GM11168 (cell line): ENCODE measurements at regions not wholly inside any gene's neighbourhood (a gene's known extent, or its start where the extent isn't known, plus 50 kb on each side); places are given as distances from the start of the nearest gene placed in this dataset.

Experiments
- in situ Hi-C: fragments of 300-500 bp; cut with MboI; formaldehyde crosslinking; loops from one replicate; pipeline ENCODE4 v1.12.0; 2022; ENCODE audit warnings: low sequenced_read_pairs; ENCODE audit not compliant: unreplicated experiment

GRCh38 chr2:41337956-41338355 lies 709.9 kb upstream of the PKDCC start:
- in situ Hi-C loops: no loop called here

DNA sequence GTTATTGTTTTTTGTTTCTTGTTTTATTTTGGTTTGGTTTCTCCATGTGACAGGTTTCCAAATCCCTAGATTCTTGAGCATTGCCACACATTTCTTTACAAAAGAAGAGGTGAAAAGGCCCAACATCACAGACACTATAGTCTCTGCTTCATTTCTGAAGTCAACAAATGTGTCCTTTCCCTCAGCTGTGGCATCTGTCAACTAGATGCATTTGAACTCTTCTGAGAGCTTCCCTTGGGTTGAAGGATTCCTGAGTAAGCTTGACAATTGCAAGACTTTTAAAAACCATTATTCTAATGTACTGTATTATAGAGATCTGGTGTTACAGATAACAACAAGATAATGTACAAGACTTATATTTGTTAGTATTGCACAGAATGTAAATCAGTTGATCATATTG lies 703.3 kb upstream of the PKDCC start:
- in situ Hi-C loops: no loop called here

- in situ Hi-C loops: no loop called here
Measured at GRCh38 chr2:41353060-41353459, 694.8 kb upstream of the PKDCC start.

GRCh38 chr2:41355794-41356193 lies 692.0 kb upstream of the PKDCC start:
- in situ Hi-C loops: no loop called here

- in situ Hi-C loops: no loop called here
Measured at GRCh38 chr2:41364842-41365241, 683.0 kb upstream of the PKDCC start.

- in situ Hi-C loops: no loop called here
Measured at GRCh38 chr2:41375901-41376300, 671.9 kb upstream of the PKDCC start.

DNA sequence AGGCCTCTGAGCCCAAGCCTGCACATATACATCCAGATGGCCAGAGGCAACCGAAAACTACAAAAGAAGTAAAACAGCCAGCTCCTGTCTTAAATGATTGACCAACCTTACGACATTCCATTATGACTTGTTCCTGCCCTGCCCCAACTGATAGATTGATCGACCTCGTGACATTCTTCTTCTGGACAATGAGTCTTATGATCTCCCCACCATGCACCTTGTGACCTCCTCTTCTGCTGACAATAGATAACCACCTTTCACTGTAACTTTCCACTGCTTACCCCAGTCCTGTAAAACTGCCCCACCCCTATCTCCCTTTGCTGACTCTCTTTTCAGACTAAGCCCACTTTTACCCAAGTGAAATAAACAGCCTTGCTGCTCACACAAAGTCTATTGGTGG lies 670.0 kb upstream of the PKDCC start:
- in situ Hi-C loops: no loop called here

GRCh38 chr2:41378420-41378819 lies 669.4 kb upstream of the PKDCC start:
- in situ Hi-C loops: no loop called here

DNA sequence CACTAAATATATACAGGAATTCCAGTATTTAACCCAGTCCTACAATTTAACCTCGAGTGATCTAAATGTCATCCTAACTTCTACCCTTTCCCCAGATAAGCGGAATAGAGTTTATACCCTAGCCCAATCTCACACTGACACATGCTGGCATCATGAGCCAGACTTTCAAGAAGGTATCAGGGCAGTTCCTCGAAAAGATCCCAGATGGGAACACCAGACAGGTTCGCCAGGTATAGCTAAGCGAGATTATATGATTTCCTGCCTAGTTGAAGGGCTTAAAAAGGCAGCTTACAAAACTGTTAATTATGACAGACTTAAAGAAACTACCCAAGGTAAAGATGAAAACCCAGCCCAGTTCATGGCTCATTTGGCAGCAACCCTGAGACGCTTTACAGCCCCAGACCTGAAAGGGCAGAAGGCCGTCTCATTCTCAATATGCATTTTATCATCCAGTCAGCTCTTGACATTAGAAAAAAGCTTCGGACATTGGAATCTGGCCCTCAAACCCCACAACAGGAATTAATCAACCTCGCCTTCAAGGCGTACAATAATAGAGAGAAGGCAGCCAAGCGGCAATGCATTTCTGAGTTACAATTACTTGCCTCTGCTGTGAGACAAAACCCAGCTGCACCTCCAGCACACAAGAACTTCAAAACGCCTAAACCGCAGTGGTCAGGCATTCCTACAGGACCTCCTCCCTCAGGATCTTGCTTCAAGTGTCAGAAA lies 668.2 kb upstream of the PKDCC start:
- in situ Hi-C loops: no loop called here

- in situ Hi-C loops: no loop called here
Measured at GRCh38 chr2:41381701-41382100, 666.1 kb upstream of the PKDCC start.

DNA sequence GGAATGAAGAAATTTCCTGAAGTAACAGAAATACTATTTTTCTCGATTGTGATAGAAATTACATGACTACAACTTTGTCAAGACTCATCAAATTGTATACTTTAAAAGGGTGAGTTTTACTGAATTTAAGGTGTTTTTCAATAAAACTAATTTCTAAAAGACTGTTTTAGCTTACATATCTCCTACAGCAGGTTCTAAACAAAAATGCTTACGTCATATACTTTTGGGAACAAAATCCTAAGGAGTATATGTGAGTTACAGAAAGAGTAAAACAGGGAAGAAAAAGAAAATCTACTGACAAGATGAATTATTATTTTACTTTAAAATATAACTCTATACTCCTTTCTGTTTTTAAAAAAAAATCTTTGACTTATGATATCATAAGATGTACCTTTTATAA lies 660.3 kb upstream of the PKDCC start:
- in situ Hi-C loops: no loop called here

DNA sequence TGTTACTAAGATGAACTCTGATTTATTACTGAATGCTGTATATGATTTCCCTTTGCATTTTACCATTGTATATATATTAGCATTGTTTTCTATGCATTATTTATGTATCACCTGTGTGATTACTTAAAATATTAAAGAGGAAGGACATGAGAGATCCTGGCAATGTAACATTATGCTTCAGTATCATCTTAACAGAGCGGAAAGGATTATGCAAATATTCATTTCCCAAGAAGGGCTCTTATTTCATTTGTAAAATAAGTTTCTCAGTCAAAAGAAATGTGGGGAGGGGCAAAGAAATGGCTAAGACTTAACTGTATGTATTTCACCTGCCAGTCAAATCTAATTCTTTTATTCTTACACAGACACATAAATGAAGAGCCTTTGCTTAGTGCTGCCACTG lies 654.2 kb upstream of the PKDCC start:
- in situ Hi-C loops: no loop called here

DNA sequence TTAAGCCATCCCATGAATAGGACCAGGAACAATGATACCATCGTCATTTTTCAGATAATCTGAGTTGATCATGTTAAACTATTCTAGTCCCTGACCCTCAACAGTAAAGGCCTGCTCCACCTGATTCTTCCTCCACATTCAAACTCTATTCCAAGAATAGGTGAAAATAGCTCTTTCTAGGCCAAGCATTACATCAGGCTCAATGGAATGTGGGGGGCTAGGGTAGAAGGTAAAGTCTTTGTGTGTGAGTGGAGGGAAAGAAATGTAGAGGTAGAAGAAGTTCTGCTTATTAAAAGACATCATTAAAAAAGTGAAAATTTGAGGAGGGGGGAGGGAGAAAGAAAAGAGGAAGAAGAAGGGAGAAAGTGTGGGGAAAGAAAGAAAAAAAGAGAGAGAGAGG lies 653.3 kb upstream of the PKDCC start:
- in situ Hi-C loops: no loop called here

DNA sequence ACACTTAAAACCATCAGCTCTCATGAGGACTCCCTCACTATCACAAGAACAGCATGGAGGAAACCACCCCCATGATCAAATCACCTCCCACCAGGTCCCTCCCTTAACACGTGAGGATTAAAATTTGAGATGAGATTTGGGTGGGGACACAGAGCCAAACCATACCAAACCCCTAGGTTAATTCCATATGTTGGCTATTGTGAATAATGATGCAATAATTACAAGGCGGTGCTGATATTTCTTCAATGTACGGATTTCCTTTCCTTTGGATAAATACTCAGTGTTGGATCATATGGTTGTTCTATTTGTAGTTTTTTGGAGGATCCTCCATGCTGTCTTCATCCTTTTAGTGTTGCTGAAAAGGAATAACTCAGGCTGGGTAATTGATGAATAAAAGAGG lies 652.1 kb upstream of the PKDCC start:
- in situ Hi-C loops: no loop called here

- in situ Hi-C loops: no loop called here
Measured at GRCh38 chr2:41399437-41400087, 648.3 kb upstream of the PKDCC start.

DNA sequence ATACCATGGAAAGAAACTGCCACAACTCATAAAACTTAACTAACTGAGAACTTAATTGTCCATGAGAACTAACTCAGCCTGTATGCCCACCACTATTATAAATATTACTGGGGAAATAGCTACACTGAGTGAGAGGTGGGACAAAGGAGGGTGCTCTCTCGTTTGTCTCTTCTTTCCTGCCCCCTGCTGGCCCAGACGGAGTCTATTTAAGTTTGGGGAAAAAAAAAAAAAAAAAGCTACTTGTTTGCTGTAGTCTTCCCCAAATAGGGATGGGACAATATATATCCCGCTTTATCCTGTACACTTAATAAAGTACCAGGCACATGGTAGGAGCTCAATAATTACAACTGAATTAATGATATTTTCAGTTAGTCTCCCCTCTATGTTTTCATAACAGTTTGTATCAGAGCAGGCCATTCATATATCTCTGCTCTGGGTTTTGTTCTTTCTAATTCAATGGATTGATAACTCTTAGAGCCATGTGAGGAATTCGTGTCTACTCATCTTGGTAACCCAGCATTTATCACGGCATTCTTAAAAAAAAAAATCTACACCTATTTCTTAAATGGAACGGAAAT lies 647.6 kb upstream of the PKDCC start:
- in situ Hi-C loops: no loop called here

GRCh38 chr2:41405441-41405840 lies 642.4 kb upstream of the PKDCC start:
- in situ Hi-C loops: no loop called here

DNA sequence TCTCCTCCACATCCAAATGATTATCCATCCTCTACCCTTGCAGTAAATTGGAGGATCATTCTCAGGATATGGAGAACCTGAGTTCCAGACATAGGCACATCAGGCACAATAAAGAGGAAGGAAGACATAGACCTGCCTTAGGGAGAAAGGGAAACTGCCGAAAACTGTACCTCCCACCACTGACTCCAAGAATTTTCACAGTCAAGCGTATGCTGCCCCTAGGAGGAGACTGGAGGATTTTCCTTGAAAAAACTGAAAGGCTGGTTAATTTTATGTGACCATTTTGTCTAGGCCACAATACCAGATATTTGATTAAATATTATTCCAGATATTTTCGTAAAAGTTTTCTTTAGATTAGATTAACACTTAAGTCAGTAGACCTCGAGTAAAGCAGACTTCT lies 638.5 kb upstream of the PKDCC start:
- in situ Hi-C loops: no loop called here

DNA sequence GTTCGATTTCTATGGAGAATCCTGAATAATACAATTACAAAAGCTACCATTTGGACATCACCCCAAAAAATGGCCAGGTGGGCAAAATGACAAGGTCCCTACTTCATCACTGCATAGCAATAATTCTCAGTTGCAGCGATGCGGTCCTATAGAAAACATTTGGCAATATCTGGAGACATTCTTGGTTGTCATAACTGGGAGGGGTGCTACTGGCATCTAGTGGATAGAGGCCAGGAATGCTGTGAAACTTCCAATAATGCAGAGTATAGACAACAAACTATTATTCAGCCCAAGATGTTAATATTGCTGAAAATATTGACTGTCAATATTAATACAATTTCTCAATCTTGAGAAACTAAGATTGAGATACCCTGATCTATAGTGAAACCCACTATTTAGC lies 637.8 kb upstream of the PKDCC start:
- in situ Hi-C loops: loop anchor here (10.0 kb wide), 1 partner anchor 375 kb away; no protein-coding TSS in a partner anchor

- in situ Hi-C loops: loop anchor here (10.0 kb wide), 1 partner anchor 371 kb away; no protein-coding TSS in a partner anchor
Measured at GRCh38 chr2:41413813-41414485, 633.9 kb upstream of the PKDCC start.
